IPS-15b (cell line): ENCODE measurements at regions not wholly inside any gene's neighbourhood (a gene's known extent, or its start where the extent isn't known, plus 50 kb on each side); places are given as distances from the start of the nearest gene placed in this dataset.
"Not testable (repeated sequence)": the region's sequence is repeated elsewhere in the genome, so short reads cannot be mapped to it uniquely, and the experiment has no call there.

ENCODE experiments used
- H3K27me3 ChIP-seq: one replicate; pipeline ENCODE4 v1.6.1; 2013; ENCODE audit warnings: low read length; ENCODE audit not compliant: control insufficient read depth, insufficient read depth
- H3K36me3 ChIP-seq: one replicate; pipeline ENCODE4 v1.6.1; 2013; ENCODE audit warnings: low read length; ENCODE audit not compliant: control insufficient read depth, insufficient read depth
- H3K4me1 ChIP-seq: one replicate; pipeline ENCODE4 v1.6.1; 2013; ENCODE audit warnings: mild to moderate bottlenecking, low read length; ENCODE audit not compliant: control insufficient read depth, insufficient read depth
- H3K4me3 ChIP-seq: one replicate; pipeline ENCODE4 v1.5.1; 2013; ENCODE audit warnings: low read depth, low read length
- H3K9ac ChIP-seq: one replicate; pipeline ENCODE4 v1.6.1; 2013; ENCODE audit warnings: low read depth, mild to moderate bottlenecking, low read length
- H3K9me3 ChIP-seq: one replicate; pipeline ENCODE4 v1.6.1; 2013; ENCODE audit warnings: mild to moderate bottlenecking, low read length; ENCODE audit not compliant: control insufficient read depth, insufficient read depth

DNA sequence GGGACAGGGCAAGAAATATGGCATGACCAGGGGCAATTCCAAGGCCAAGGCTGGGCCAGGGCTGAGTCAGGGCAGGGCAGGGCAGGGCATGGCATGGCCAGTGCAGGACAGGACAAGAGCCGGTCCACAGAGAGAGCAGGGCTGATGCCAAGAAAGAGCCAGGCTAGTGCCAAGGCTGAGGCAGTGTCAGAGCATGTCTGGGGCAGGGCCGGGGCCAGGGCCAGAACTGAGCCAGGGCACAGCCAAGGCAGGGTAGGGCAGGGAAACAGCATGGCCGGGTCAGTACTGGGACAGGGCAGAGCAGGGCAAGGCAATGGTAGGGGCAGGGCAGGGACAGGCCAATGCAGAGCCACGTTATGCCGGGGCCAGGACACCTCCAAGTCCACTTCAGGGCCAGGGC is 403.9 kb downstream of the ZNF33B start:
- H3K27me3 ChIP-seq, H3K36me3 ChIP-seq, H3K9me3 ChIP-seq, H3K9ac ChIP-seq, H3K4me1 ChIP-seq, H3K4me3 ChIP-seq: not testable (repeated sequence)

DNA sequence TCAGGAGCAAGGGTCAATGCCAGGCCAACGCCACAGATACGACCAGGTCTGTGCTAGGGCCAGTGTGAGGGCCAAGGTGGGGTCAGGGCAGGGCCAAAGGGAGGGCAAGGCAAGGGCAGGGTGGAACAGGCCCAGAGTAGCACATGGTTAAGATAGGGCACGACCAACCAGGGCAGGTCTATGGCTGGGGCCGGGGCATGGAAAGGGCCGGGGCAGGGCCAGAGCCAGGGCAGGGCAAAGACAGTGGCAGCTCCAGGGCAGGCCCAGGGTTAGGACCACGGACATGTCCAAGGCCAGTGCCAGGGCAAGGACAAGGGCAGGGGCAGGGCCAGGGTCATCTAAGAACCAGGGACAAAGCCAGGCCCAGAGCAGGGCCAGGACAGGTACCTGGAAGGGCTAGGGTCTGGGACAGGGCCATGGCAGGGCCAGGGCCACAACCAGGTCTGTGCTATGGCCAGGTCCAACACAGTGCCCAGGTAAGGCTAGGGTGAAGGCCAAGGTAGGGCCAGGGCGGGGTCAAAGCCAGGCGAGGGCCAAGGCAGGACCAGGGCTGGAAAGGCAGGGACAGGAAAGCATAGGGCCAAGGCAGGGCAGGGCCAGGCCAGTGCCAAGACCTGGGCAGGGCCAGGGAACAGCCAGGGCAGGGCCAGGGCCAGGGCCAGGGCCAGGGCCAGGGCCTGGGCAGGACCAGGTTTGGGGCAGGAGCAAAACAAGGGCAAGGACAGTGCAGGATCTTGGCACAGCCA is 404.7 kb downstream of the ZNF33B start:
- not testable (repeated sequence) for H3K9ac ChIP-seq, H3K4me1 ChIP-seq, H3K27me3 ChIP-seq, H3K9me3 ChIP-seq, H3K36me3 ChIP-seq, H3K4me3 ChIP-seq

DNA sequence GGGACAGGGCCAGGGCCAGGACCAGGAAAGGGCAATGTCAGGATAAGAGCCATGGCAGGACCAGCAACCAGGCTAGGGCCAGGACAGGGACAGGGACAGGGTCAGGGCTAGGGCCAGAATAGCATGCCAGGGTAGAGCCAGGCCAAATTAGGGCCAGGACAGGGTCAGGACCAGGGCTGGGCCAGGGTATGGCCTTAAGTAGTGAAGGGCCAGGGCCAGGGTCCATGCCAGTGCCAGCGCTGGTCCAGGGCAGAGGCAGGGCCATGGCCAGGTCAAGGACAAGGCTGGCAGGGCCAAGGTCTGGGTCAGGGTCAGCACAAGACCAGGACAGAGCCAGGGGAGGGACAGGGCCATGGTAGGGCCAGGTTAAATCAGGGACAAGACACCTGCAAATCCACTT is 405.4 kb downstream of the ZNF33B start:
- H3K9ac ChIP-seq, H3K4me3 ChIP-seq, H3K36me3 ChIP-seq, H3K4me1 ChIP-seq, H3K27me3 ChIP-seq, H3K9me3 ChIP-seq: not testable (repeated sequence)

DNA sequence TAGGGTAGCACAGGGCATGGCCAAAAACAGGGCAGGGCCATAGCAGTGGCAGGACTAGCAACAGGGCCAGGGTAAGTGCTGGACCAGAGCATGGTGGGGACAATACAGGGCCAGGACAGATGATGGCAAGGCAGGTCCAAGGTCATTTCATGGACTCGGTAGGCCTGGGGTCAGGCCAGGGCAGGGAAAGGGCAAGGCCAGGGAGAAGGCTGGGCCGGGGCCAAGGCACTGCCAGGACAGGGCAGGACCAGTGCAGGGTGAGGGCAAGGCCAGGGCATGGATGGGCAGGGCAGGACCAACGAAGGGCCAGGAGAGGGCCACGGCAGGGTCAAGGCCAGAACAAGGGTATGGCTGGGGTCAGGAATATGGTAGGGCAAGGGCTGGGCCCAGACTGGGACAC is 407.6 kb downstream of the ZNF33B start:
- not testable (repeated sequence) for H3K36me3 ChIP-seq, H3K9ac ChIP-seq, H3K4me1 ChIP-seq, H3K27me3 ChIP-seq, H3K9me3 ChIP-seq, H3K4me3 ChIP-seq

DNA sequence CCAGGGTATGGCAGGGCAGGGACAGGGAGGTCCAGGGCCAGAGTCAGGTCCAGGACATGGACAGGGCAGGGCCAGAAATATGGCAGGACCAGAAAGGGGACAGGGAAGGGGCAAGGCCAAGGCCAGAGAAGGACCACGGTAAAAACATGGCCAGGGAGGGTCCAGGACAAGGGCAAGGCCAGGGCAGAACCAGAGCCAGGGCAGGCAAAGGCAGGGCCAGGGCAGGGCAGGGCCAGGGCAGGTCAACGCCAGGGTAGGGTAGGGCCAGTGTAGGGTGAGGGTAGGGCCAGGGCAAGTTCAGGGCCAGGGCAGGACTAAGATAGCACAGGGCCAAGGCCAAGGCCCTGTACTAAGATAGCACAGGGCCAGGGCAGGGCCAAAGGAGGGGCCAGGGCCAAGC is 408.3 kb downstream of the ZNF33B start:
- not testable (repeated sequence) for H3K9ac ChIP-seq, H3K27me3 ChIP-seq, H3K4me3 ChIP-seq

DNA sequence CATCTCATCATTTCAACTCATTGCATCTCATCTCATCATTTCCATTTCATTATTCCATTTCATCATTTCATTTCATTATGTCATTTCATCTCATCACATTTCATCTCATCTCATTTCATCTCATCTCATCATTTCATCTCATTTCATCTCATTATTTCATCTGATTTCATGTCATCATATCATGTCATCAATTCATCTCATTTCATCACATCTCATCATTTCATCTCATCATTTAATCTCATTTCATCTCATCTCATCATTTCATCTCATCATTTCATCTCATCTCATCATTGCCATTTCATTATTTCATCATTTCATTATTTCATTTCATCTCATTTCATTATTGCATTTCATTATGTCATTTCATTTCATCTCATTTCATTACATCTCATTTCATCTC is 410.5 kb downstream of the ZNF33B start:
- not testable (repeated sequence) for H3K4me3 ChIP-seq, H3K4me1 ChIP-seq, H3K9me3 ChIP-seq, H3K36me3 ChIP-seq, H3K27me3 ChIP-seq, H3K9ac ChIP-seq

More for the DNA sequence above, 408.3 kb downstream of the ZNF33B start:
- not testable (repeated sequence) for H3K4me1 ChIP-seq, H3K36me3 ChIP-seq, H3K9me3 ChIP-seq

DNA sequence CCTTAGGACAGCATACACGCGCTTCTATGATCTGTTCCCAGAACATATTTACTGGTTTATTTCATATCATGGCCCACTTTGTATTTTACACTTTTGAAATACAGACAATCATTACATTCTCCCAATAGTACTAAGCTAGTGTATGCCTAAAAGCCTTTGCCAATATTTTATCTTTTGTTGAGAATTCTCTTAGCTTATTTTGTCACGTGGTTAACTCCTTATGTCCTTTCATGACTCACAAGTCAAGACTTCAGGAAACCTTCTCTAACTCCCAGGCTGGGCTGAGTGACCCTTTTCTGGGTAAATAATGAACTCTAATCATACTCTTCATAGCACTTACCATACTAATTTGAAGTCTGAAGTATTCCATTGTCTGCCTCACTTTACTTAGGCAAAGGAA is 444.8 kb downstream of the ZNF33B start:
- H3K9ac ChIP-seq, H3K9me3 ChIP-seq, H3K4me1 ChIP-seq, H3K36me3 ChIP-seq, H3K27me3 ChIP-seq, H3K4me3 ChIP-seq: not testable (repeated sequence)

DNA sequence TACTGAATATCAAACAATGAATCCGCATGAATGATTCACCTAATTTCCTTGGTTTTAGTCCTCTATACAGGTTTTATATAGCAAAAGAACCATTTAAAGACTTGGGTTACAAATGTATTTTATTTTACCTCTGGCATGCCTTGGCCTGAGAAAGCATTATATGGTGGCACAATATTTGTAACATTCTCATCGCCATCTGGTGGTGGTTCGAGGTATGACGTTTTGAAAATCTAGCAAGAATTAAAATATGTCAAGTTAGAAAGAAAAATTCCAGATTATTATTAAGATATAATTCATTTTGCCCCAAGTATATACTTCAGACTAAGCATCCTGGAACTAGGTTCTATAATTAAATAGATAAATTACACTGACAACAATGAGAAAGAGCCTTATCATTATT is 445.9 kb downstream of the ZNF33B start:
- H3K4me1 ChIP-seq, H3K9me3 ChIP-seq: not testable (repeated sequence)

DNA sequence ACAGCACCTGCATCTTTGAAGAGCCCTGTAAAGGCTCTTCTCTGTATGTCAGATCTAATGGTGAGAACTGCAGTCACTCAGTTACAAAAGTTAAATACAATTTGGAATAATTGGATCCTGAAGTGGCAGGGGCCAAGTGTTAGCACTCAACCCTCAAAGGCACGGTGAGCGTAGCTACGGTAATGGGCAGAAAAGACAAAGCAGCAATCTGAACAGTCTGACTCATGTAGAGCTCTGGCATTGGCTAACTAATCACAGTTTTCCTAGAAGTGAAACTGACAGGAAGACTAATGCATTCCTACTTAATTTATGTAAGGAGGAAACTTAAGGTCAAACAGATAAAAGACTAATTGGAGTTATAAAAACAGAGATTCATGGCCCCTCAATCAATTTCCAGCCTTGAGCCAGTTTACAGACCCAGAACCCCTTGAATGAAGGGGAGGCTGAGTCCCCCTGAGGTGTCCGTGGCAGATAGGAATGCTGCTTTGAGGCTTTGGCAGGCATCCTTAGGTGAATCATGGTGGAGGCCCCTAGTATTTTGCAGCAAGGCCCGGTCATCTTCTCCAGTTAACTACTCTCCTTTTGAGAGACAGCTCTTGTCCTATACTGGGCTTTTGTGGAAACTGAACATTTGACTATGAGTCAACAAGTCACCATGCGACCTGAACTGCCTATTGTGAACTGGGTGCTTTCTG is 450.7 kb downstream of the ZNF33B start:
- H3K9ac ChIP-seq, H3K36me3 ChIP-seq, H3K27me3 ChIP-seq, H3K4me3 ChIP-seq, H3K9me3 ChIP-seq, H3K4me1 ChIP-seq: not testable (repeated sequence)

More for the DNA sequence above, 445.9 kb downstream of the ZNF33B start:
- H3K9ac ChIP-seq, H3K27me3 ChIP-seq, H3K4me3 ChIP-seq, H3K36me3 ChIP-seq: not testable (repeated sequence)

DNA sequence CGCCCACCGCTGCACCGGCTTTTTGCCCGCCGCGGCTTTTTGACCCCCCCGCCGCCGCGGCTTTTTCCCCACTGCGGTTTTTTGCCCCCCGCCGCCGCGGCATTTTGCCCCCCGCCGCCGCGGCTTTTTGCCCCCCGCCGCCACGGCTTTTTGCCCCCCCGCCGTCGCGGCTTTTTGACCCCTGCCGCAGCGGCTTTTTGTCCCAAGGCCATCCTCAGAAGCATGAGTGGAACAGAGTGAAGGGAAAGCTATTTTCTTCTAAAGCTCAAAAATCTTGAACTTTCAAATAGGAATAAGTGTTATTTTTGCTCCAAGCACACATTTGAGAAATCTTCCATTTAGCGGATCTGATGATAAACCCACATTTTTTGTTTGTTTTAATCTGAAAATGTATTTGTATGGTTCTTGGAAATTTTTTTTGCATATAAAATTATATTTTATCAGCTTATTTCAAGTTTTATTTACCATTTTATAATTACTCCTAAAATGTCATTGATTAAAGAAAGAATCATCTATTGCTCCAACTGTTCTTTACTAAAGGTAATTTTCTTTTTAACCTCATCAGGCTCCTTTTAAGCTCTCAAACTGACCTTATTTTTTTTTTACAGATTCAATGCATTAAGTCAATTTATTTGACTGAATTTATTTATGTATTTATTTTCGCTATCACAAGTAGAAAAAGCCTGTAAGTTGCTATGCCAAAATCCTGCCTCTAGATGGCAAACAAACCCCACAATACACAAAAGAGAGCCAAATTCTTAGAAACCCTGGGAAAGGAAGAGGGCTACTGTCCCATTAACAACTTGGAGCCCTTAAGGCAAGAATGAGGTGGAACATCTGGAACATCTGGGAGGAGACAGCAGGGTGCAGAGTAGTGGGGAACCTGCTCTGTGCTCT is 460.3 kb downstream of the ZNF33B start:
- H3K27me3 ChIP-seq, H3K36me3 ChIP-seq, H3K4me3 ChIP-seq, H3K9ac ChIP-seq, H3K4me1 ChIP-seq, H3K9me3 ChIP-seq: not testable (repeated sequence)

DNA sequence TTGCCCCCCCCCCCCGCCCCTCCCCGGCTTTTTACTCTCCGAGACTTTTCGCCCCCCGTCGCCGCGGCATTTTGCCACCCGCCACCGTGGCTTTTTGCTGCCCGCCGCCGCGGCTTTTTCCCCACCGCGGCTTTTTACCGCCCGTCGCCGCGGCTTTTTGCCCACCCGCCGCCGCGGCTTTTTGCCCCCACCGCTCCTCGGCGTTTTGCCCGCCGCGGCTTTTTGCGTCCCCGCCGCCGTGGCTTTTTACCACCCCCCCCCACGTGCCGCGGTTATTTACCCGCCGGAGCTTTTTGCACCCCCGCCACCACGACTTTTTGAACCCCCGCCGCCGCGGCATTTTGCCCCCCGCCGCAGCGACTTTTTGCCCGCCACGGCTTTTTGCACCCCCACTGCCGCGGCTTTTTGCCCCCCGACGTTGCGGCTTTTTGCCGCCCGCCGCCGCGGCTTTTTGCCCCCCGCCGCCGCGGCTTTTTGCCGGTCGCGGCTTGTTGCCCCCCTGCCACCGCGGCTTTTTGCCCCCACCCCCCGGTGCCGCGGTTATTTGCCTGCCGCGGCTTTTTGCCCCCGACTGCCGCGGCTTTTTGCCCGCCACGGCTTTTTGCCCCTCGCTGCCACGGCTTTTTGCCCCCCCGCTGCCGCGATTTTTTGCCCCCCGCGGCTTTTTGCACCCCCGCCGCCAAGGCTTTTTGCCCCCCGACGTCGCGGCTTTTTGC is 461.1 kb downstream of the ZNF33B start:
- Histone ChIP-seq H3K36me3 (no peaks in the 10 kb centered on the region), H3K4me3 (no peak overlapping the region), H3K9me3 (peaks cover 2% of the 10 kb centered on the region)

More for the DNA sequence above, 461.1 kb downstream of the ZNF33B start:
- no peaks in the 10 kb centered on the region for H3K4me1 ChIP-seq
- H3K9ac ChIP-seq: no peak overlapping the region
- H3K27me3 ChIP-seq: no peaks in the 10 kb centered on the region
